ENCODE measurements at regions not wholly inside any gene's neighbourhood (a gene's known extent, or its start where the extent isn't known, plus 50 kb on each side); places are given as distances from the start of the nearest gene placed in this dataset.

DNA sequence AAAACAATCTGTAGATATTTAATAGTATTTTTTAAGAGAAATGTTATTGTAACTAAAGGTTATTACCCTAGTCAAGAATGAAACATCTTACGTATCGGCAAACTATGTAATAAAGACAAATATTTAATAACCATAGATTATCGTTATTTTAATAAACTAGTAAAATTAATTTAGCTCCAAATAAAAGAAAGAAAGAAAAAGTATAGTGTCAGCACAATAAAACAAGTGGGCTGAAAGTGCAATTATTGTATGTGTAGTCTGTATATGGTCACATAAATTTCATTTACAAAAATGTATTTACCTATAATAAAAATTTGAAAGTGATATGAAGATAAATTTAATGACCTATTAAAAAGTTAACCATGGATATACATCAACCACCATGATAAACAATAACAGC lies 1258.4 kb upstream of the MIR17HG start:
- H3K79me2 ChIP-seq (ENCODE audit: insufficient read depth, low read length) = no peaks in the 10 kb centered on the region
- no peak overlapping the region for H3K4me3 ChIP-seq (ENCODE audit: insufficient read depth, low read length)
- TF ChIP-seq, protein P1, sequence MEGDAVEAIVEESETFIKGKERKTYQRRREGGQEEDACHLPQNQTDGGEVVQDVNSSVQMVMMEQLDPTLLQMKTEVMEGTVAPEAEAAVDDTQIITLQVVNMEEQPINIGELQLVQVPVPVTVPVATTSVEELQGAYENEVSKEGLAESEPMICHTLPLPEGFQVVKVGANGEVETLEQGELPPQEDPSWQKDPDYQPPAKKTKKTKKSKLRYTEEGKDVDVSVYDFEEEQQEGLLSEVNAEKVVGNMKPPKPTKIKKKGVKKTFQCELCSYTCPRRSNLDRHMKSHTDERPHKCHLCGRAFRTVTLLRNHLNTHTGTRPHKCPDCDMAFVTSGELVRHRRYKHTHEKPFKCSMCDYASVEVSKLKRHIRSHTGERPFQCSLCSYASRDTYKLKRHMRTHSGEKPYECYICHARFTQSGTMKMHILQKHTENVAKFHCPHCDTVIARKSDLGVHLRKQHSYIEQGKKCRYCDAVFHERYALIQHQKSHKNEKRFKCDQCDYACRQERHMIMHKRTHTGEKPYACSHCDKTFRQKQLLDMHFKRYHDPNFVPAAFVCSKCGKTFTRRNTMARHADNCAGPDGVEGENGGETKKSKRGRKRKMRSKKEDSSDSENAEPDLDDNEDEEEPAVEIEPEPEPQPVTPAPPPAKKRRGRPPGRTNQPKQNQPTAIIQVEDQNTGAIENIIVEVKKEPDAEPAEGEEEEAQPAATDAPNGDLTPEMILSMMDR (IDR thresholded peaks at IDR 0.05; ENCODE audit: extremely low read depth, low read depth, low read length) = no peak

DNA sequence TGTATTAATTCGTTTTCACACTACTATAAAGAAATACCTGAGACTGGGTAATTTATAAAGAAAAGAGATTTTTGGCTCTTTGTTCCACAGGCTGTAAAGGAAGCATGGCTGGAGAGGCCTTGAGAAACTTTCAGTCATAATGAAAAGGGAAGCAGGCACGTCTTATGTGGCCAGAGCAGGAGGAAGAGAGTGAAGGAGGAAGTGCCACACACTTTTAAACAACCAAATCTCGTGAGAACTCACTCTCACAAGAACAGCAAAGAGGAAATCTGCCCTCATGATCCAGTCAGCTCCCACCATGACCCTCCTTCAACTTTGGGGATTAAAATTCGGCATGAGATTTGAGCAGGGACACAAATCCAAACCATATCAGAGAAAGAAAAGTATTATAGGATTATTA lies 1255.9 kb upstream of the MIR17HG start:
- Histone ChIP-seq H3K4me1 (ENCODE audit: insufficient read depth, low read length) (no peaks in the 10 kb centered on the region), H3K27ac (ENCODE audit: low read depth, low read length) (no peak overlapping the region), H3K27me3 (ENCODE audit: insufficient read depth, low read length) (no peaks in the 10 kb centered on the region), H3K9me3 (ENCODE audit: low read depth, low read length) (no peaks in the 10 kb centered on the region), H4K20me1 (ENCODE audit: insufficient read depth, low read length) (no peaks in the 10 kb centered on the region), H3K4me3 (ENCODE audit: insufficient read depth, low read length) (no peak overlapping the region), H3K4me2 (ENCODE audit: insufficient read depth, low read length) (no peak overlapping the region), H2AFZ (ENCODE audit: low read length) (no peak overlapping the region), H3K79me2 (ENCODE audit: insufficient read depth, low read length) (no peaks in the 10 kb centered on the region), H3K36me3 (ENCODE audit: insufficient read depth, low read length) (no peaks in the 10 kb centered on the region)
- TF ChIP-seq, protein P1 (IDR thresholded peaks at IDR 0.05; ENCODE audit: extremely low read depth, low read depth, low read length) = no peak
- DNase-seq (ENCODE audit: insufficient read length, low spot score, missing footprints) = no peak

More for the DNA sequence above, 1258.4 kb upstream of the MIR17HG start:
- Histone ChIP-seq H3K36me3 (ENCODE audit: insufficient read depth, low read length) (no peaks in the 10 kb centered on the region), H3K4me2 (ENCODE audit: insufficient read depth, low read length) (no peak overlapping the region), H3K4me1 (ENCODE audit: insufficient read depth, low read length) (no peaks in the 10 kb centered on the region), H4K20me1 (ENCODE audit: insufficient read depth, low read length) (no peaks in the 10 kb centered on the region), H2AFZ (ENCODE audit: low read length) (no peak overlapping the region), H3K9me3 (ENCODE audit: low read depth, low read length) (peaks cover 3% of the 10 kb centered on the region), H3K27ac (ENCODE audit: low read depth, low read length) (no peak overlapping the region), H3K27me3 (ENCODE audit: insufficient read depth, low read length) (no peaks in the 10 kb centered on the region)
- no peak for DNase-seq (ENCODE audit: insufficient read length, low spot score, missing footprints)

DNA sequence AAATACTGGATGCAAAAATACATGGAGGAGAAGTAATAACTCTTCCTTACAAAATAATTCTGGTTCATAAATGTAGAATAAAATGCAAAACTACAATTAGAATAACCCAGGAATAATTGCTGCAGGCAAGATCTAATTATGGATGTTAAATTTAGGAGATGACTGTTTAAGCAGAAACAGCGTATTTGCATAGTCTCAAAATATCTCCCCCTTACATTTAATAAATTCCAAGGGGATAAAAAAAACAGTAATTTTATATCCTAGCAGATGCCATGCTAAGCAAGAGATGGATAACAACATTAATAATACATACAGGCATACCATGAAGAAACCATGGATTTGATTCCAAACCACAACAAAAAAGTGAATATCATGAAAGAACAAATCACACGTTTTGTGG lies 1253.1 kb upstream of the MIR17HG start:
- H3K79me2 ChIP-seq (ENCODE audit: insufficient read depth, low read length) = no peaks in the 10 kb centered on the region
- H2AFZ ChIP-seq (ENCODE audit: low read length) = no peak overlapping the region
- no peak overlapping the region for H3K4me3 ChIP-seq (ENCODE audit: insufficient read depth, low read length)
- no peaks in the 10 kb centered on the region for H3K27me3 ChIP-seq (ENCODE audit: insufficient read depth, low read length)
- H3K9me3 ChIP-seq (ENCODE audit: low read depth, low read length) = no peaks in the 10 kb centered on the region
- no peak overlapping the region for H3K4me2 ChIP-seq (ENCODE audit: insufficient read depth, low read length)
- H3K27ac ChIP-seq (ENCODE audit: low read depth, low read length) = no peak overlapping the region
- no peaks in the 10 kb centered on the region for H3K4me1 ChIP-seq (ENCODE audit: insufficient read depth, low read length)
- no peaks in the 10 kb centered on the region for H3K36me3 ChIP-seq (ENCODE audit: insufficient read depth, low read length)
- TF ChIP-seq, protein P1 (IDR thresholded peaks at IDR 0.05; ENCODE audit: extremely low read depth, low read depth, low read length) = no peak
- DNase-seq (ENCODE audit: insufficient read length, low spot score, missing footprints) = no peak
- H4K20me1 ChIP-seq (ENCODE audit: insufficient read depth, low read length) = no peaks in the 10 kb centered on the region

DNA sequence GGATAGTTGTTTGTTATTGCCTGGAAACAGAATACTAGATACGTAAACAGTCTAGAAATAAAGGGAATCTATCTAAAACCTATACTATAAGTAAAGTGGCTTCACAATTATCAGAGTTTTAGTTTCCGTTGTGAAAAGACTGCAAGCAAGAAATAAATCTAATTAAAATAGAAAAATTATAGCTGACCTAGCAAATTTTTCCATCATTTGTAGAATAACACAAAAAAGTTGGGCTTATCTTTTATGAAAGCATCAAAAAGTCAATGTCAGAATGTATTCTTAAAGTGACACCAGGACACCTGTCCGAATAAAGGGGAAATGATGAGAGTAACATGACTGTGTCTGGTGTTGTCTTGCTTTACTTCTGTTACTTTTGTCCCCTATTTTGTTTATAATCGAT lies 1248.9 kb upstream of the MIR17HG start:
- DNase-seq (ENCODE audit: insufficient read length, low spot score, missing footprints) = no peak
- no peak overlapping the region for H3K4me2 ChIP-seq (ENCODE audit: insufficient read depth, low read length)
- TF ChIP-seq, protein P1 (IDR thresholded peaks at IDR 0.05; ENCODE audit: extremely low read depth, low read depth, low read length) = no peak

More for the DNA sequence above, 1248.9 kb upstream of the MIR17HG start:
- no peaks in the 10 kb centered on the region for H3K79me2 ChIP-seq (ENCODE audit: insufficient read depth, low read length)
- H3K27ac ChIP-seq (ENCODE audit: low read depth, low read length) = no peak overlapping the region
- H3K36me3 ChIP-seq (ENCODE audit: insufficient read depth, low read length) = no peaks in the 10 kb centered on the region
- H3K9me3 ChIP-seq (ENCODE audit: low read depth, low read length) = peaks cover 2% of the 10 kb centered on the region
- H3K4me1 ChIP-seq (ENCODE audit: insufficient read depth, low read length) = no peaks in the 10 kb centered on the region
- H3K4me3 ChIP-seq (ENCODE audit: insufficient read depth, low read length) = no peak overlapping the region
- no peaks in the 10 kb centered on the region for H3K27me3 ChIP-seq (ENCODE audit: insufficient read depth, low read length)
- no peaks in the 10 kb centered on the region for H4K20me1 ChIP-seq (ENCODE audit: insufficient read depth, low read length)
- no peak overlapping the region for H2AFZ ChIP-seq (ENCODE audit: low read length)

Data from osteoblast (primary cell).